Suppressor macrophage treated with lipopolysaccharide for 4 hours (primary cell): ENCODE measurements at regions not wholly inside any gene's neighbourhood (a gene's known extent, or its start where the extent isn't known, plus 50 kb on each side); places are given as distances from the start of the nearest gene placed in this dataset.
"Not testable (repeated sequence)": the region's sequence is repeated elsewhere in the genome, so short reads cannot be mapped to it uniquely, and the experiment has no call there.

Experiments
- DNase-seq: peaks from one replicate; pipeline ENCODE4 v3.0.0-alpha.2; 2020

GRCh38 chr18:75884728-75885127, 457.2 kb upstream of the SMIM21 start:
- no peak for DNase-seq

GRCh38 chr18:75880925-75881504, 453.5 kb upstream of the SMIM21 start:
- DNase-seq: no peak

- no peak for DNase-seq
Measured at GRCh38 chr18:75880266-75880665, 452.8 kb upstream of the SMIM21 start.

GRCh38 chr18:75879196-75879595, 451.7 kb upstream of the SMIM21 start:
- DNase-seq: no peak

GRCh38 chr18:75875559-75875958, 448.1 kb upstream of the SMIM21 start:
- no peak for DNase-seq

- DNase-seq: no peak
Measured at GRCh38 chr18:75874401-75875089, 447.0 kb upstream of the SMIM21 start.

- DNase-seq: no peak
Measured at GRCh38 chr18:75871596-75871995, 444.1 kb upstream of the SMIM21 start.

GRCh38 chr18:75869162-75869561, 441.7 kb upstream of the SMIM21 start:
- DNase-seq: no peak

GRCh38 chr18:75868031-75868430, 440.5 kb upstream of the SMIM21 start:
- no peak for DNase-seq

GRCh38 chr18:75865639-75866038, 438.1 kb upstream of the SMIM21 start:
- DNase-seq: no peak

GRCh38 chr18:75864816-75865215, 437.3 kb upstream of the SMIM21 start:
- DNase-seq: no peak

- no peak for DNase-seq
Measured at GRCh38 chr18:75863696-75864095, 436.2 kb upstream of the SMIM21 start.

GRCh38 chr18:75862458-75862857, 435.0 kb upstream of the SMIM21 start:
- no peak for DNase-seq

GRCh38 chr18:75860166-75860565, 432.7 kb upstream of the SMIM21 start:
- no peak for DNase-seq

- DNase-seq: no peak
Measured at GRCh38 chr18:75859533-75859932, 432.0 kb upstream of the SMIM21 start.

- DNase-seq: no peak
Measured at GRCh38 chr18:75858754-75859153, 431.3 kb upstream of the SMIM21 start.

- DNase-seq: no peak
Measured at GRCh38 chr18:75857558-75857957, 430.1 kb upstream of the SMIM21 start.

GRCh38 chr18:75854808-75855207, 427.3 kb upstream of the SMIM21 start:
- no peak for DNase-seq

- peak; percentile 3 for DNase-seq
Measured at GRCh38 chr18:75854174-75854573, 426.7 kb upstream of the SMIM21 start.

GRCh38 chr18:75846321-75846720, 418.8 kb upstream of the SMIM21 start:
- DNase-seq: no peak

- DNase-seq: no peak
Measured at GRCh38 chr18:75845413-75845812, 417.9 kb upstream of the SMIM21 start.

- no peak for DNase-seq
Measured at GRCh38 chr18:75844146-75844545, 416.6 kb upstream of the SMIM21 start.

- no peak for DNase-seq
Measured at GRCh38 chr18:75840131-75840530, 412.6 kb upstream of the SMIM21 start.

- DNase-seq: not testable (repeated sequence)
Measured at GRCh38 chr18:75839686-75840085, 412.2 kb upstream of the SMIM21 start.

- DNase-seq: no peak
Measured at GRCh38 chr18:75839041-75839440, 411.5 kb upstream of the SMIM21 start.
